GM18867 (cell line): ENCODE measurements at regions not wholly inside any gene's neighbourhood (a gene's known extent, or its start where the extent isn't known, plus 50 kb on each side); places are given as distances from the start of the nearest gene placed in this dataset.

Experiments used
- ATAC-seq: cut with Tn5 transposase; IDR thresholded peaks from one replicate; pipeline ENCODE4 v1.9.1; 2021; ENCODE audit warnings: mild to moderate bottlenecking, moderate library complexity; ENCODE audit not compliant: unreplicated experiment

GRCh38 chr2:41621095-41621494 is 426.7 kb upstream of the PKDCC start:
- ATAC-seq, result no peak

GRCh38 chr2:41621563-41621962 is 426.3 kb upstream of the PKDCC start:
- ATAC-seq, result no peak

GRCh38 chr2:41622301-41622700 is 425.5 kb upstream of the PKDCC start:
- ATAC-seq, result no peak

GRCh38 chr2:41626936-41627335 is 420.9 kb upstream of the PKDCC start:
- no peak for ATAC-seq

GRCh38 chr2:41634686-41635085 is 413.1 kb upstream of the PKDCC start:
- ATAC-seq, result no peak

GRCh38 chr2:41644936-41645335 is 402.9 kb upstream of the PKDCC start:
- ATAC-seq, result no peak

- no peak for ATAC-seq
Measured at GRCh38 chr2:41647468-41648050, 400.3 kb upstream of the PKDCC start.

- ATAC-seq, result no peak
Measured at GRCh38 chr2:41657226-41657625, 390.6 kb upstream of the PKDCC start.

- ATAC-seq, result no peak
Measured at GRCh38 chr2:41659758-41660157, 388.1 kb upstream of the PKDCC start.

- ATAC-seq, result no peak
Measured at GRCh38 chr2:41662461-41662860, 385.4 kb upstream of the PKDCC start.

GRCh38 chr2:41663056-41663455 is 384.8 kb upstream of the PKDCC start:
- ATAC-seq, result no peak

GRCh38 chr2:41668529-41668928 is 379.3 kb upstream of the PKDCC start:
- ATAC-seq, result no peak

- no peak for ATAC-seq
Measured at GRCh38 chr2:41678639-41679038, 369.2 kb upstream of the PKDCC start.

GRCh38 chr2:41686156-41686555 is 361.7 kb upstream of the PKDCC start:
- ATAC-seq, result no peak

GRCh38 chr2:41691561-41691960 is 356.3 kb upstream of the PKDCC start:
- ATAC-seq, result no peak

- no peak for ATAC-seq
Measured at GRCh38 chr2:41694536-41695049, 353.2 kb upstream of the PKDCC start.

GRCh38 chr2:41695198-41696113 is 352.4 kb upstream of the PKDCC start:
- ATAC-seq, result no peak

GRCh38 chr2:41697389-41697788 is 350.4 kb upstream of the PKDCC start:
- no peak for ATAC-seq

- peak; percentile 48 for ATAC-seq
Measured at GRCh38 chr2:41698678-41699422, 349.0 kb upstream of the PKDCC start.

GRCh38 chr2:41701231-41701630 is 346.6 kb upstream of the PKDCC start:
- ATAC-seq, result no peak

- ATAC-seq, result no peak
Measured at GRCh38 chr2:41703123-41703522, 344.7 kb upstream of the PKDCC start.
